Renal cortex interstitium (tissue), 11 donors: ENCODE measurements at regions not wholly inside any gene's neighbourhood (a gene's known extent, or its start where the extent isn't known, plus 50 kb on each side); places are given as distances from the start of the nearest gene placed in this dataset.
"Not testable (repeated sequence)": the region's sequence is repeated elsewhere in the genome, so short reads cannot be mapped to it uniquely, and the experiment has no call there.

ENCODE experiments used
- DNase-seq, 11 donors: peaks; one replicate each; pipeline ENCODE4 v3.0.0-alpha.2; 2013; ENCODE audit warnings: low read depth in 9 of 11, low spot score in 4 of 11; ENCODE audit errors: extremely low read depth in 1 of 11

GRCh38 chr18:67455890-67456501 lies 60.5 kb downstream of the DSEL start:
- no peak for DNase-seq

- no peak for DNase-seq
Measured at GRCh38 chr18:67453901-67454300, 62.6 kb downstream of the DSEL start.

GRCh38 chr18:67451960-67452359 lies 64.6 kb downstream of the DSEL start:
- no peak for DNase-seq

GRCh38 chr18:67451101-67451500 lies 65.4 kb downstream of the DSEL start:
- DNase-seq, result not testable (repeated sequence)

GRCh38 chr18:67433971-67434370 lies 82.5 kb downstream of the DSEL start:
- no peak for DNase-seq

GRCh38 chr18:67432806-67433205 lies 83.7 kb downstream of the DSEL start:
- DNase-seq, result no peak

GRCh38 chr18:67428805-67429204 lies 87.7 kb downstream of the DSEL start:
- DNase-seq, result no peak

- DNase-seq, result no peak
Measured at GRCh38 chr18:67428158-67428557, 88.4 kb downstream of the DSEL start.

GRCh38 chr18:67426486-67426885 lies 90.0 kb downstream of the DSEL start:
- DNase-seq, result no peak

GRCh38 chr18:67425672-67426071 lies 90.8 kb downstream of the DSEL start:
- DNase-seq, result no peak

- DNase-seq, result no peak
Measured at GRCh38 chr18:67421651-67422050, 94.9 kb downstream of the DSEL start.

GRCh38 chr18:67417864-67418523 lies 98.5 kb downstream of the DSEL start:
- peak in 1 of 11 donors; percentile 3 for DNase-seq

GRCh38 chr18:67411116-67411515 lies 105.4 kb downstream of the DSEL start:
- no peak for DNase-seq

- no peak for DNase-seq
Measured at GRCh38 chr18:67410075-67411070, 106.1 kb downstream of the DSEL start.

GRCh38 chr18:67408240-67408639 lies 108.3 kb downstream of the DSEL start:
- DNase-seq, result no peak

GRCh38 chr18:67406714-67407113 lies 109.8 kb downstream of the DSEL start:
- DNase-seq, result no peak

- no peak for DNase-seq
Measured at GRCh38 chr18:67402543-67402942, 114.0 kb downstream of the DSEL start.

- DNase-seq, result no peak
Measured at GRCh38 chr18:67400502-67401117, 115.9 kb downstream of the DSEL start.

GRCh38 chr18:67386032-67386431 lies 130.5 kb downstream of the DSEL start:
- DNase-seq, result no peak
